Loucy (cell line): ENCODE measurements at regions not wholly inside any gene's neighbourhood (a gene's known extent, or its start where the extent isn't known, plus 50 kb on each side); places are given as distances from the start of the nearest gene placed in this dataset.

Experiments
- H2AFZ ChIP-seq: fragments of 200-600 bp; sonication (generic); 2 replicates; pipeline ENCODE4 v1.6.0; 2016; ENCODE audit warnings: antibody characterized with exemption, mild to moderate bottlenecking, low read length, moderate library complexity
- H3F3A ChIP-seq: fragments of 200-600 bp; 2 replicates; pipeline ENCODE4 v1.6.0; 2016; ENCODE audit warnings: antibody characterized with exemption, low read depth, mild to moderate bottlenecking
- H3K27me3 ChIP-seq: fragments of 200-600 bp; sonication (generic); 2 replicates; pipeline ENCODE4 v1.6.1; 2014; ENCODE audit warnings: low read length, mild to moderate bottlenecking; ENCODE audit not compliant: insufficient read depth, poor library complexity, severe bottlenecking
- H3K36me3 ChIP-seq: fragments of 200-600 bp; sonication (generic); 2 replicates; pipeline ENCODE4 v1.6.1; 2016; ENCODE audit warnings: low read length; ENCODE audit not compliant: insufficient read depth
- H3K4me1 ChIP-seq: fragments of 200-600 bp; sonication (generic); 2 replicates; pipeline ENCODE4 v1.5.1; 2014; ENCODE audit warnings: low read length, mild to moderate bottlenecking; ENCODE audit not compliant: insufficient read depth, poor library complexity, severe bottlenecking
- H3K4me2 ChIP-seq: fragments of 200-600 bp; sonication (generic); 2 replicates; pipeline ENCODE4 v1.6.0; 2014; ENCODE audit warnings: antibody characterized with exemption, low read length, low read depth, mild to moderate bottlenecking; ENCODE audit not compliant: poor library complexity, severe bottlenecking
- H3K4me3 ChIP-seq: fragments of 200-600 bp; sonication (generic); 2 replicates; pipeline ENCODE4 v1.5.1; 2014; ENCODE audit warnings: low read length, mild to moderate bottlenecking, mixed read lengths; ENCODE audit not compliant: poor library complexity, severe bottlenecking
- H3K79me2 ChIP-seq: fragments of 200-600 bp; sonication (generic); 2 replicates; pipeline ENCODE4 v1.6.1; 2014; ENCODE audit warnings: low read length; ENCODE audit not compliant: insufficient read depth
- H3K9ac ChIP-seq: fragments of 200-600 bp; sonication (generic); 2 replicates; pipeline ENCODE4 v1.6.0; 2014; ENCODE audit warnings: mild to moderate bottlenecking, low read depth, low read length, moderate library complexity; ENCODE audit not compliant: poor library complexity, severe bottlenecking
- H3K9me2 ChIP-seq: fragments of 200-600 bp; sonication (generic); replicated peaks from 2 replicates; pipeline ENCODE4 v1.6.1; 2016; ENCODE audit warnings: low read depth, low read length, mixed read lengths
- H3K9me3 ChIP-seq: fragments of 200-600 bp; sonication (generic); 2 replicates; pipeline ENCODE4 v1.6.1; 2014; ENCODE audit warnings: mild to moderate bottlenecking, antibody characterized with exemption, low read length, low read depth; ENCODE audit not compliant: insufficient read depth
- H4K20me1 ChIP-seq: fragments of 200-600 bp; sonication (generic); 2 replicates; pipeline ENCODE4 v1.6.0; 2014; ENCODE audit warnings: antibody characterized with exemption, low read length, mild to moderate bottlenecking; ENCODE audit not compliant: insufficient read depth, poor library complexity, severe bottlenecking
- EZH2phosphoT487 ChIP-seq: fragments of 200-600 bp; IDR thresholded peaks from 2 replicates; pipeline ENCODE4 v1.6.1; 2018; ENCODE audit warnings: antibody characterized with exemption, mild to moderate bottlenecking, moderate library complexity, borderline replicate concordance
- TF ChIP-seq, protein P1 (sequence below): fragments of 200-600 bp; sonication (generic); conservative IDR thresholded peaks from 2 replicates; pipeline ENCODE4 v1.5.1; 2014; ENCODE audit warnings: mild to moderate bottlenecking, antibody characterized with exemption, low read length

GRCh38 chr4:124276461-124276860 is 436.1 kb downstream of the ANKRD50 start:
- no peaks in the 10 kb centered on the region for H4K20me1 ChIP-seq
- H3K27me3 ChIP-seq = no peaks in the 10 kb centered on the region

DNA sequence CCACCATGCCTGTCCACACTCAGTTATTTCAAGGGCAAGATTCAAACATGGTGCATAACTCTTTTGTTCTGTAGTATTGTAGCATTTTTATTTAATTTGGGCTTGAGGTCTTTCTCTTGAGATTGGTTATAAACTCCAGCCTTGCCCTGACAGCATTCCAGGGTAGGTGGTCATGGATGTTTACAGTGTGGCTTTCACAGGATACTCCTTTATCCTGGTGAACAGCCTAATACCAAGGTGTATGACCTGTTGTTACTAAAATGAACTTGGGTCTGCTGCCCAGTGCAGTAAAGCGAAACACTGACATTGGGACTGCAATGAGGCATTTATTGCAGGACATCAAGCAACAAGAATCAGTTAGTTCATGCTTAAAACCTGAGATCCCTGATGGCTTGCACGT is 434.8 kb downstream of the ANKRD50 start:
- Histone ChIP-seq H3K27me3 (no peaks in the 10 kb centered on the region), H3K79me2 (no peaks in the 10 kb centered on the region), H3K4me2 (no peak overlapping the region), H3K9me3 (no peaks in the 10 kb centered on the region), H4K20me1 (no peaks in the 10 kb centered on the region), H3F3A (no peaks in the 10 kb centered on the region), H3K9ac (no peak overlapping the region), H3K4me3 (no peak overlapping the region), H3K4me1 (no peaks in the 10 kb centered on the region), H2AFZ (no peak overlapping the region), H3K9me2 (no peaks in the 10 kb centered on the region), H3K36me3 (no peaks in the 10 kb centered on the region)
- no peak for TF ChIP-seq EZH2phosphoT487
- TF ChIP-seq, protein P1, sequence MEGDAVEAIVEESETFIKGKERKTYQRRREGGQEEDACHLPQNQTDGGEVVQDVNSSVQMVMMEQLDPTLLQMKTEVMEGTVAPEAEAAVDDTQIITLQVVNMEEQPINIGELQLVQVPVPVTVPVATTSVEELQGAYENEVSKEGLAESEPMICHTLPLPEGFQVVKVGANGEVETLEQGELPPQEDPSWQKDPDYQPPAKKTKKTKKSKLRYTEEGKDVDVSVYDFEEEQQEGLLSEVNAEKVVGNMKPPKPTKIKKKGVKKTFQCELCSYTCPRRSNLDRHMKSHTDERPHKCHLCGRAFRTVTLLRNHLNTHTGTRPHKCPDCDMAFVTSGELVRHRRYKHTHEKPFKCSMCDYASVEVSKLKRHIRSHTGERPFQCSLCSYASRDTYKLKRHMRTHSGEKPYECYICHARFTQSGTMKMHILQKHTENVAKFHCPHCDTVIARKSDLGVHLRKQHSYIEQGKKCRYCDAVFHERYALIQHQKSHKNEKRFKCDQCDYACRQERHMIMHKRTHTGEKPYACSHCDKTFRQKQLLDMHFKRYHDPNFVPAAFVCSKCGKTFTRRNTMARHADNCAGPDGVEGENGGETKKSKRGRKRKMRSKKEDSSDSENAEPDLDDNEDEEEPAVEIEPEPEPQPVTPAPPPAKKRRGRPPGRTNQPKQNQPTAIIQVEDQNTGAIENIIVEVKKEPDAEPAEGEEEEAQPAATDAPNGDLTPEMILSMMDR = no peak

More at GRCh38 chr4:124276461-124276860, 436.1 kb downstream of the ANKRD50 start:
- H3K36me3 ChIP-seq = no peaks in the 10 kb centered on the region
- TF ChIP-seq, protein P1 = no peak
- no peak overlapping the region for H3K4me3 ChIP-seq
- H3K9me3 ChIP-seq = no peaks in the 10 kb centered on the region
- H2AFZ ChIP-seq = no peak overlapping the region
- no peak overlapping the region for H3K4me2 ChIP-seq
- H3K9me2 ChIP-seq = no peaks in the 10 kb centered on the region
- H3F3A ChIP-seq = no peaks in the 10 kb centered on the region
- no peaks in the 10 kb centered on the region for H3K79me2 ChIP-seq
- no peaks in the 10 kb centered on the region for H3K4me1 ChIP-seq
- H3K9ac ChIP-seq = no peak overlapping the region

- no peaks in the 10 kb centered on the region for H3F3A ChIP-seq
- no peaks in the 10 kb centered on the region for H3K27me3 ChIP-seq
- H3K4me2 ChIP-seq = no peak overlapping the region
- H3K36me3 ChIP-seq = no peaks in the 10 kb centered on the region
- H3K9me3 ChIP-seq = no peaks in the 10 kb centered on the region
- H3K79me2 ChIP-seq = no peaks in the 10 kb centered on the region
- H3K9me2 ChIP-seq = no peaks in the 10 kb centered on the region
- no peak overlapping the region for H2AFZ ChIP-seq
- no peak overlapping the region for H3K4me3 ChIP-seq
- H3K9ac ChIP-seq = no peak overlapping the region
- H3K4me1 ChIP-seq = no peaks in the 10 kb centered on the region
- TF ChIP-seq, protein P1 = no peak
- no peak for TF ChIP-seq EZH2phosphoT487
- H4K20me1 ChIP-seq = no peaks in the 10 kb centered on the region
These were observed 434.1 kb downstream of the ANKRD50 start for GRCh38 chr4:124278477-124278876.
